Ovary (tissue), 7 donors: ENCODE measurements at regions not wholly inside any gene's neighbourhood (a gene's known extent, or its start where the extent isn't known, plus 50 kb on each side); places are given as distances from the start of the nearest gene placed in this dataset.

ENCODE experiments used
- DNase-seq, 5 donors: peaks; one replicate each; pipeline ENCODE4 v3.0.0-alpha.2; 2019 to 2020
- H3K27ac ChIP-seq, 2 donors: fragments of 200-600 bp; one replicate each; pipeline versions ENCODE4 v1.5.1 to v1.8.0; 2019 to 2022
- H3K27me3 ChIP-seq: fragments of 200-600 bp; one replicate; pipeline ENCODE4 v1.8.0; 2022
- H3K36me3 ChIP-seq: fragments of 200-600 bp; sonication (generic); one replicate; pipeline ENCODE4 v1.5.1; 2019
- H3K4me1 ChIP-seq: one replicate; pipeline ENCODE4 v1.8.1; 2013; ENCODE audit warnings: mild to moderate bottlenecking, moderate library complexity; ENCODE audit not compliant: insufficient read depth
- H3K4me3 ChIP-seq: fragments of 200-600 bp; sonication (generic); one replicate; pipeline ENCODE4 v1.5.1; 2017
- H3K9me3 ChIP-seq, 2 donors: fragments of 200-600 bp in 1 of 2; sonication (generic) in 1 of 2; one replicate each; pipeline versions ENCODE4 v1.5.1 to v1.8.1; 2013 to 2019; ENCODE audit warnings: mild to moderate bottlenecking in 1 of 2, moderate library complexity in 1 of 2
- CTCF ChIP-seq, 3 donors: fragments of 450-650 bp in 2 of 3; fragments of 200-600 bp in 1 of 3; IDR thresholded peaks; one replicate each; pipeline versions ENCODE4 v1.5.1 to v1.8.0; 2016 to 2022; ENCODE audit warnings: antibody characterized with exemption in 3 of 3, mild to moderate bottlenecking in 1 of 3
- EP300 ChIP-seq: sonication (generic); formaldehyde crosslinking; IDR thresholded peaks from one replicate; pipeline ENCODE4 v1.6.1; 2017; ENCODE audit warnings: antibody characterized with exemption
- POLR2A ChIP-seq: fragments of 450-650 bp; IDR thresholded peaks from one replicate; pipeline ENCODE4 v1.6.1; 2017; ENCODE audit warnings: antibody characterized with exemption, mild to moderate bottlenecking, moderate library complexity
- WGBS, 3 donors: extraction: QIAGEN DNeasy Blood & Tissue Kit in 1 of 3; methylation state at CpG; one replicate each; pipeline versions ENCODE4 v1.1.5 to v1.1.7; 2013 to 2017; 5-methylcytosine and 5-hydroxymethylcytosine counted together
- intact Hi-C, 4 donors: fragments of 100-400 bp; cut with DNase I; formaldehyde crosslinking; loops; one replicate each; pipeline versions ENCODE4 v1.11.0 to v1.15.1; 2022 to 2023
- donor health status: DM: no; HTN: no; CAD: no; lungs with moderate emphysema.
- donor health status: DM: no; HTN: no; CAD: no.
- donor health status: Bipolar disorder and iron deficiency.
- donor health status: DM: no; HTN: no; CAD: no.
- donor health status: DM: yes; HTN: yes; CAD: no.

- Histone ChIP-seq H3K4me1 (peaks cover 2% of the 10 kb centered on the region), H3K36me3 (no peaks in the 10 kb centered on the region), H3K27me3 (no peaks in the 10 kb centered on the region), H3K4me3 (peak overlapping the region; percentile 49), H3K27ac (no peak overlapping the region), H3K9me3 (no peaks in the 10 kb centered on the region)
- WGBS, 3 donors = 4 to 14% (median 7%) methylated on average over 10 of the region's 10 CpGs
- DNase-seq = peak in 2 of 5 donors; percentile 27 to 30
- TF ChIP-seq CTCF (IDR thresholded peaks at IDR 0.05) (no peak), EP300 (no peak), POLR2A (no peak)
- intact Hi-C loops = loop anchor here in 1 of 4 donors (10.0 kb wide), 1 partner anchor 63 kb away; the partner anchor contains the start of gene AKT3
Measured at GRCh38 chr1:243917863-243918565, 68.0 kb upstream of the AKT3 start.

- H3K36me3 ChIP-seq = no peaks in the 10 kb centered on the region
- H3K4me1 ChIP-seq = peaks cover 2% of the 10 kb centered on the region
- peak; percentile 31 to 66 (median 60) for DNase-seq
- TF ChIP-seq POLR2A = no peak
- TF ChIP-seq EP300 = no peak
- no peak for TF ChIP-seq CTCF (IDR thresholded peaks at IDR 0.05)
- H3K27me3 ChIP-seq = no peaks in the 10 kb centered on the region
- intact Hi-C loops = loop anchor here in 1 of 4 donors (10.0 kb wide), 1 partner anchor 63 kb away; the partner anchor contains the start of gene AKT3
- peak overlapping the region; percentile 49 for H3K4me3 ChIP-seq
- no peaks in the 10 kb centered on the region for H3K9me3 ChIP-seq
- 0 to 5% (median 1%) methylated on average over 51 to 58 of the region's 58 CpGs for WGBS, 3 donors
- H3K27ac ChIP-seq = peak overlapping the region in 1 of 2 donors; percentile 40
Measured at GRCh38 chr1:243917177-243917862, 67.3 kb upstream of the AKT3 start.

GRCh38 chr1:243916160-243916559 is 66.1 kb upstream of the AKT3 start:
- TF ChIP-seq CTCF (IDR thresholded peaks at IDR 0.05) = no peak
- TF ChIP-seq POLR2A = no peak
- TF ChIP-seq EP300 = no peak
- Histone ChIP-seq H3K27ac (no peak overlapping the region), H3K4me3 (no peak overlapping the region), H3K4me1 (peaks cover 2% of the 10 kb centered on the region), H3K36me3 (no peaks in the 10 kb centered on the region), H3K27me3 (no peaks in the 10 kb centered on the region), H3K9me3 (no peaks in the 10 kb centered on the region)
- 28 to 49% (median 35%) methylated on average over 4 of the region's 4 CpGs for WGBS, 3 donors
- intact Hi-C loops = loop anchor here in 1 of 4 donors (10.0 kb wide), 1 partner anchor 61 kb away; the partner anchor contains the start of gene AKT3
- no peak for DNase-seq

- intact Hi-C loops = loop anchor here in 1 of 4 donors (10.0 kb wide), 1 partner anchor 58 kb away; the partner anchor contains the start of gene AKT3
- DNase-seq = no peak
- Histone ChIP-seq H3K4me3 (no peak overlapping the region), H3K27ac (no peak overlapping the region), H3K27me3 (no peaks in the 10 kb centered on the region), H3K36me3 (no peaks in the 10 kb centered on the region), H3K9me3 (no peaks in the 10 kb centered on the region), H3K4me1 (peaks cover 2% of the 10 kb centered on the region)
- no peak for TF ChIP-seq EP300
- no peak for TF ChIP-seq CTCF (IDR thresholded peaks at IDR 0.05)
- TF ChIP-seq POLR2A = no peak
- WGBS, 3 donors = 61 to 70% (median 67%) methylated on average over 2 of the region's 2 CpGs
Measured at GRCh38 chr1:243912347-243912746, 62.3 kb upstream of the AKT3 start.
